ENCODE measurements at regions not wholly inside any gene's neighbourhood (a gene's known extent, or its start where the extent isn't known, plus 50 kb on each side); places are given as distances from the start of the nearest gene placed in this dataset.

DNA sequence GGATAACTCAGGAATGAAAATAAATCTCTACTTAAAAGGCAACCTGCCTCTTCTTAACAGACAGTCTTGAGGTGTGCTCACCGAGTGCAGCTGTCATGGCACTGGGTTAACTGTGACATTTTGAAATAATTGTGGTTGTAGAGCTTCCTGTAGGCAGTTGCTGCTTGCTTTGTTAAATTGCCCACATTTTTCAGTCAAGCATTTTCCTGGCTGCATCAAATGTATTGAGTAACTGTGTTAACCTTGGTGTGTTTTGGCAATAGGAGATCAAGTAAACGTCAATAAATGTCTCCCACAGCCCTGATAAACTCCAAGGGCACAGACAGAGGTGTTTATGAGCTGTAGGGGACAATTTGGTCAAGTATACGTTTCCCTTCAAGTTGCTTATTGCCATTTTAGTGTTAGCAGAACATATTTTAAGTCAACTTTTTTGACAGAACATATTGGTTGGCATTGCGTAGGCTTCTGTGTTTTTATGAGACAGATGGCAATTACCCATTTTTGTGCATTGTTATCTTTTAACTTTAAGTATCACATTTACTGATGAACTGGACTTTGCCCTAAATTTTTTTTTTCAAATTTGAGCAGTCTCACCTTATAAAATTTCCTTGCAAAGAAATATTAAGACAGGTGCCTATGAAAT lies 527.4 kb downstream of the C4orf33 start:
- TF ChIP-seq PPARA (CRISPR knock-in tag; IDR thresholded peaks at IDR 0.05; ENCODE audit: borderline replicate concordance) (no peak), OSR1 (CRISPR knock-in tag; IDR thresholded peaks at IDR 0.05) (no peak)
- TF ChIP-seq, protein P1, sequence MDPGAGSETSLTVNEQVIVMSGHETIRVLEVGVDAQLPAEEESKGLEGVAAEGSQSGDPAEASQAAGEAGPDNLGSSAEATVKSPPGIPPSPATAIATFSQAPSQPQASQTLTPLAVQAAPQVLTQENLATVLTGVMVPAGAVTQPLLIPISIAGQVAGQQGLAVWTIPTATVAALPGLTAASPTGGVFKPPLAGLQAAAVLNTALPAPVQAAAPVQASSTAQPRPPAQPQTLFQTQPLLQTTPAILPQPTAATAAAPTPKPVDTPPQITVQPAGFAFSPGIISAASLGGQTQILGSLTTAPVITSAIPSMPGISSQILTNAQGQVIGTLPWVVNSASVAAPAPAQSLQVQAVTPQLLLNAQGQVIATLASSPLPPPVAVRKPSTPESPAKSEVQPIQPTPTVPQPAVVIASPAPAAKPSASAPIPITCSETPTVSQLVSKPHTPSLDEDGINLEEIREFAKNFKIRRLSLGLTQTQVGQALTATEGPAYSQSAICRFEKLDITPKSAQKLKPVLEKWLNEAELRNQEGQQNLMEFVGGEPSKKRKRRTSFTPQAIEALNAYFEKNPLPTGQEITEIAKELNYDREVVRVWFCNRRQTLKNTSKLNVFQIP (CRISPR knock-in tag; IDR thresholded peaks at IDR 0.05; ENCODE audit: borderline replicate concordance, low read depth): no peak
- TF ChIP-seq, protein P2, sequence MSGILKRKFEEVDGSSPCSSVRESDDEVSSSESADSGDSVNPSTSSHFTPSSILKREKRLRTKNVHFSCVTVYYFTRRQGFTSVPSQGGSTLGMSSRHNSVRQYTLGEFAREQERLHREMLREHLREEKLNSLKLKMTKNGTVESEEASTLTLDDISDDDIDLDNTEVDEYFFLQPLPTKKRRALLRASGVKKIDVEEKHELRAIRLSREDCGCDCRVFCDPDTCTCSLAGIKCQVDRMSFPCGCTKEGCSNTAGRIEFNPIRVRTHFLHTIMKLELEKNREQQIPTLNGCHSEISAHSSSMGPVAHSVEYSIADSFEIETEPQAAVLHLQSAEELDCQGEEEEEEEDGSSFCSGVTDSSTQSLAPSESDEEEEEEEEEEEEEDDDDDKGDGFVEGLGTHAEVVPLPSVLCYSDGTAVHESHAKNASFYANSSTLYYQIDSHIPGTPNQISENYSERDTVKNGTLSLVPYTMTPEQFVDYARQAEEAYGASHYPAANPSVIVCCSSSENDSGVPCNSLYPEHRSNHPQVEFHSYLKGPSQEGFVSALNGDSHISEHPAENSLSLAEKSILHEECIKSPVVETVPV (CRISPR knock-in tag; IDR thresholded peaks at IDR 0.05): no peak
